HG03342 (cell line): ENCODE measurements at regions not wholly inside any gene's neighbourhood (a gene's known extent, or its start where the extent isn't known, plus 50 kb on each side); places are given as distances from the start of the nearest gene placed in this dataset.

Source experiments
- ATAC-seq: cut with Tn5 transposase; IDR thresholded peaks from one replicate; pipeline ENCODE4 v1.9.1; 2021; ENCODE audit warnings: mild to moderate bottlenecking, moderate library complexity; ENCODE audit not compliant: unreplicated experiment

- no peak for ATAC-seq
Observed at GRCh38 chr1:222910699-222911098, 95.9 kb downstream of the DISP1 start.

- no peak for ATAC-seq
Observed at GRCh38 chr1:222911866-222912265, 97.0 kb downstream of the DISP1 start.

GRCh38 chr1:222912730-222913129, 97.9 kb downstream of the DISP1 start:
- no peak for ATAC-seq

- no peak for ATAC-seq
Observed at GRCh38 chr1:222914861-222915632, 100.2 kb downstream of the DISP1 start.

- ATAC-seq, result no peak
Observed at GRCh38 chr1:222916100-222916499, 101.3 kb downstream of the DISP1 start.

GRCh38 chr1:222918801-222919477, 104.1 kb downstream of the DISP1 start:
- no peak for ATAC-seq

- no peak for ATAC-seq
Observed at GRCh38 chr1:222919478-222919865, 104.6 kb downstream of the DISP1 start.

GRCh38 chr1:222920169-222920568, 105.3 kb downstream of the DISP1 start:
- no peak for ATAC-seq

GRCh38 chr1:222921945-222922344, 107.1 kb downstream of the DISP1 start:
- ATAC-seq, result no peak

- ATAC-seq, result no peak
Observed at GRCh38 chr1:222923506-222923905, 108.7 kb downstream of the DISP1 start.

GRCh38 chr1:222924136-222924706, 109.4 kb downstream of the DISP1 start:
- no peak for ATAC-seq

GRCh38 chr1:222926566-222926965, 111.7 kb downstream of the DISP1 start:
- ATAC-seq, result no peak

- ATAC-seq, result no peak
Observed at GRCh38 chr1:222927031-222927430, 112.2 kb downstream of the DISP1 start.

- no peak for ATAC-seq
Observed at GRCh38 chr1:222928212-222928611, 113.4 kb downstream of the DISP1 start.

- ATAC-seq, result no peak
Observed at GRCh38 chr1:222930070-222930469, 115.2 kb downstream of the DISP1 start.

- ATAC-seq, result no peak
Observed at GRCh38 chr1:222931023-222931422, 116.2 kb downstream of the DISP1 start.

GRCh38 chr1:222933273-222933672, 118.4 kb downstream of the DISP1 start:
- no peak for ATAC-seq

- no peak for ATAC-seq
Observed at GRCh38 chr1:222935239-222935900, 120.5 kb downstream of the DISP1 start.

- no peak for ATAC-seq
Observed at GRCh38 chr1:222936042-222936441, 121.2 kb downstream of the DISP1 start.

GRCh38 chr1:222938986-222939385, 124.1 kb downstream of the DISP1 start:
- ATAC-seq, result no peak

GRCh38 chr1:222940095-222940494, 125.3 kb downstream of the DISP1 start:
- no peak for ATAC-seq

- ATAC-seq, result no peak
Observed at GRCh38 chr1:222940906-222941305, 126.1 kb downstream of the DISP1 start.
